GM12878 (cell line): ENCODE measurements at regions not wholly inside any gene's neighbourhood (a gene's known extent, or its start where the extent isn't known, plus 50 kb on each side); places are given as distances from the start of the nearest gene placed in this dataset.

Source experiments
- ATAC-seq: fragments of 200-7000 bp; cut with Tn5 transposase; 3 replicates; pipeline ENCODE4 v1.9.1; 2020; ENCODE audit warnings: mild to moderate bottlenecking, moderate library complexity
- BruUV-seq: library from RNA; stranded (reverse); fragments of 400-500 nt; replicated peaks from 2 replicates; lab custom pipeline; 2021; lab: Mats Ljungman, UMichigan
- CTCF ChIA-PET: fragments of 300-600 bp; sonication (Branson Sonifier 250); formaldehyde crosslinking; extraction: SDS; loops from one replicate; lab custom pipeline; 2021; ENCODE audit warnings: inconsistent platforms; lab: Yijun Ruan, JAX
- POLR2A ChIA-PET: fragments of 350-600 bp; formaldehyde crosslinking; extraction: SDS; loops from one replicate; lab custom pipeline; 2021; ENCODE audit warnings: inconsistent platforms; lab: Charles Lee
- RAD21 ChIA-PET: fragments of 300-600 bp; sonication (Branson Sonifier 250); formaldehyde crosslinking; loops from one replicate; lab custom pipeline; 2023; ENCODE audit warnings: antibody characterized with exemption; ENCODE audit not compliant: unreplicated experiment; lab: Charles Lee
- SMC1A ChIA-PET: fragments of 300-600 bp; sonication (Branson Sonifier 250); formaldehyde crosslinking; loops from one replicate; lab custom pipeline; 2023; ENCODE audit not compliant: unreplicated experiment, uncharacterized antibody; lab: Charles Lee
- DNase-seq: peaks from one replicate; pipeline ENCODE4 v3.0.0-alpha.2; 2011; ENCODE audit warnings: low read depth, low spot score
- FAIRE-seq: peaks from 3 replicates; lab custom pipeline; 2011; peaks lifted over from hg19 to GRCh38; lab: Jason Lieb, UNC
- H2AFZ ChIP-seq: 2 replicates; pipeline ENCODE4 v1.6.0; 2011; ENCODE audit warnings: low read depth, low read length, control low read depth; ENCODE audit not compliant: control insufficient read depth
- H3K27ac ChIP-seq: 2 replicates; pipeline ENCODE4 v1.5.1; 2011; ENCODE audit warnings: control low read depth; ENCODE audit not compliant: control insufficient read depth, insufficient read depth
- H3K27me3 ChIP-seq, 2 experiments: replicated peaks in 1 of 2; 2 replicates each; pipeline versions ENCODE4 v1.6.0 to v1.6.1; 2011; ENCODE audit warnings: low read length in 1 of 2; ENCODE audit not compliant: control insufficient read depth in 2 of 2, insufficient read depth in 2 of 2
- H3K36me3 ChIP-seq, 2 experiments: 2 replicates each; pipeline ENCODE4 v1.5.1; 2011; ENCODE audit warnings: low read length in 1 of 2; ENCODE audit not compliant: control insufficient read depth in 2 of 2, insufficient read depth in 2 of 2
- H3K4me1 ChIP-seq: 2 replicates; pipeline ENCODE4 v1.6.1; 2011; ENCODE audit warnings: mild to moderate bottlenecking, low read length, moderate library complexity, mixed read lengths; ENCODE audit not compliant: control insufficient read depth, insufficient read depth
- H3K4me2 ChIP-seq: 2 replicates; pipeline ENCODE4 v1.6.0; 2011; ENCODE audit warnings: control low read depth; ENCODE audit not compliant: control insufficient read depth, insufficient read depth
- H3K4me3 ChIP-seq: fragments of 200-600 bp; sonication (generic); 2 replicates; pipeline ENCODE4 v1.5.1; 2016
- H3K79me2 ChIP-seq: 2 replicates; pipeline ENCODE4 v1.6.0; 2011; ENCODE audit warnings: low read length; ENCODE audit not compliant: control insufficient read depth, insufficient read depth
- H3K9ac ChIP-seq: 2 replicates; pipeline ENCODE4 v1.8.0; 2011; ENCODE audit warnings: low read length, control low read depth, mixed read lengths; ENCODE audit not compliant: control insufficient read depth, insufficient read depth
- H3K9me3 ChIP-seq: replicated peaks from 3 replicates; pipeline ENCODE4 v1.5.1; 2011; ENCODE audit warnings: mild to moderate bottlenecking, low read length; ENCODE audit not compliant: control insufficient read depth, insufficient read depth
- H4K20me1 ChIP-seq: 2 replicates; pipeline ENCODE4 v1.6.0; 2011; ENCODE audit not compliant: control insufficient read depth, insufficient read depth
- ATF2 ChIP-seq: IDR thresholded peaks from 2 replicates; pipeline ENCODE4 v1.6.1; 2012; ENCODE audit warnings: low read length, inconsistent platforms
- BACH1 ChIP-seq: fragments of 450-650 bp; IDR thresholded peaks from 2 replicates; pipeline ENCODE4 v1.6.1; 2017; ENCODE audit warnings: mild to moderate bottlenecking, borderline replicate concordance
- BCL3 ChIP-seq: IDR thresholded peaks from 2 replicates; pipeline ENCODE4 v1.6.1; 2011; ENCODE audit warnings: borderline replicate concordance, low read depth, mild to moderate bottlenecking, moderate library complexity, low read length; ENCODE audit not compliant: insufficient read depth, poor library complexity, severe bottlenecking
- ELK1 ChIP-seq: IDR thresholded peaks from 2 replicates; pipeline ENCODE4 v1.6.1; 2012; ENCODE audit warnings: low read depth, low read length, improper control_type of control experiment
- EP300 ChIP-seq, 2 experiments: fragments of 150-350 bp in 1 of 2; IDR thresholded peaks; 2 replicates each; pipeline ENCODE4 v1.6.1; 2011 to 2012; ENCODE audit warnings: low read depth in 2 of 2, low read length in 2 of 2, borderline replicate concordance in 1 of 2, improper control_type of control experiment in 1 of 2, inconsistent platforms in 1 of 2; ENCODE audit not compliant: control insufficient read depth in 1 of 2
- IRF5 ChIP-seq: fragments of 450-650 bp; IDR thresholded peaks from 2 replicates; pipeline ENCODE4 v1.6.1; 2017; ENCODE audit warnings: borderline replicate concordance
- JUNB ChIP-seq: IDR thresholded peaks from 2 replicates; pipeline ENCODE4 v1.6.1; 2016; ENCODE audit warnings: antibody characterized with exemption, mild to moderate bottlenecking
- KDM1A ChIP-seq: fragments of 200-600 bp; sonication (generic); IDR thresholded peaks from 2 replicates; pipeline ENCODE4 v1.6.1; 2016; ENCODE audit warnings: borderline replicate concordance
- MYC ChIP-seq: IDR thresholded peaks from 2 replicates; pipeline ENCODE4 v1.6.1; 2011; ENCODE audit warnings: mild to moderate bottlenecking, low read length, moderate library complexity, inconsistent platforms; ENCODE audit not compliant: insufficient read depth, insufficient replicate concordance, insufficient read length, severe bottlenecking
- NFYA ChIP-seq: IDR thresholded peaks from 2 replicates; pipeline ENCODE4 v1.6.1; 2011; ENCODE audit warnings: low read depth, mild to moderate bottlenecking, low read length, improper control_type of control experiment, borderline replicate concordance
- PAX8 ChIP-seq: fragments of 450-650 bp; IDR thresholded peaks from 2 replicates; pipeline ENCODE4 v1.6.1; 2017; ENCODE audit warnings: mild to moderate bottlenecking, moderate library complexity
- POU2F2 ChIP-seq: IDR thresholded peaks from 3 replicates; pipeline ENCODE4 v1.6.1; 2011; ENCODE audit warnings: low read depth, mild to moderate bottlenecking, low read length, borderline replicate concordance
- SKIL ChIP-seq: fragments of 450-650 bp; IDR thresholded peaks from 2 replicates; pipeline ENCODE4 v1.6.1; 2017; ENCODE audit warnings: mild to moderate bottlenecking, low read depth, inconsistent platforms; ENCODE audit not compliant: poor library complexity, severe bottlenecking
- SMAD1 ChIP-seq: fragments of 450-650 bp; IDR thresholded peaks from 2 replicates; pipeline ENCODE4 v1.6.1; 2018; ENCODE audit warnings: mild to moderate bottlenecking, low read depth; ENCODE audit not compliant: partially characterized antibody
- TBL1XR1 ChIP-seq: IDR thresholded peaks from 2 replicates; pipeline ENCODE4 v1.6.1; 2012; ENCODE audit warnings: low read depth, low read length, improper control_type of control experiment
- TCF3 ChIP-seq: IDR thresholded peaks from 2 replicates; pipeline ENCODE4 v1.6.1; 2012; ENCODE audit warnings: low read depth, mild to moderate bottlenecking, low read length, borderline replicate concordance; ENCODE audit not compliant: insufficient read depth
- ZNF217 ChIP-seq: fragments of 450-650 bp; IDR thresholded peaks from 2 replicates; pipeline ENCODE4 v1.6.1; 2017; ENCODE audit warnings: antibody characterized with exemption, mild to moderate bottlenecking
- WGBS: methylation state at CpG from one replicate; pipeline ENCODE4 v1.1.6; 2016; ENCODE audit warnings: low lambda C conversion rate; ENCODE audit not compliant: insufficient replicate concordance, insufficient coverage; ENCODE audit errors: missing lambda C conversion rate; 5-methylcytosine and 5-hydroxymethylcytosine counted together
- in situ Hi-C: fragments of 300-500 bp; cut with MboI; formaldehyde crosslinking; loops from 9 replicates; pipeline ENCODE4 v1.14.3; 2018; ENCODE audit warnings: mixed read lengths
- intact Hi-C: fragments of 100-400 bp; cut with micrococcal nuclease; formaldehyde crosslinking; loops from one replicate; pipeline ENCODE4 v1.14.2; 2022; ENCODE audit not compliant: unreplicated experiment

- FAIRE-seq (no peak), DNase-seq (no peak), ATAC-seq (no peak)
- TF ChIP-seq KDM1A (no peak), ELK1 (no peak), MYC (no peak), ZNF217 (no peak), JUNB (no peak), IRF5 (no peak), PAX8 (no peak), TBL1XR1 (no peak), POU2F2 (no peak), BACH1 (no peak), EP300 (IDR thresholded peaks at IDR 0.05; ENCODE audit: borderline replicate concordance in 1 of 2, control insufficient read depth in 1 of 2, low read depth in 2 of 2, low read length in 2 of 2) (no peak), BCL3 (no peak), TCF3 (no peak), SMAD1 (no peak), ATF2 (no peak), NFYA (no peak), SKIL (no peak)
- in situ Hi-C loops: no loop called here
- no peak overlapping the region for H2AFZ ChIP-seq
- no peak overlapping the region for H3K4me3 ChIP-seq
- no peaks in the 10 kb centered on the region for H3K79me2 ChIP-seq
- intact Hi-C loops: no loop called here
- ChIA-PET CTCF (no interaction called here), RAD21 (no interaction called here), POLR2A (no interaction called here), SMC1A (no interaction called here)
- H3K27me3 ChIP-seq: no peaks in the 10 kb centered on the region
- 49% methylated on average over 4 of the region's 4 CpGs for WGBS
- H3K9ac ChIP-seq: no peak overlapping the region
- no TSS peak for BruUV-seq
- H4K20me1 ChIP-seq: no peaks in the 10 kb centered on the region
- H3K27ac ChIP-seq: no peak overlapping the region
- H3K4me1 ChIP-seq: no peaks in the 10 kb centered on the region
- H3K36me3 ChIP-seq: no peaks in the 10 kb centered on the region
- no peaks in the 10 kb centered on the region for H3K9me3 ChIP-seq
- H3K4me2 ChIP-seq: no peak overlapping the region
Measured at GRCh38 chr10:28090506-28090905, 91.6 kb upstream of the ODAD2 start.
